CD4-positive, alpha-beta T cell treated with Interleukin-10 for 1 hour (primary cell): ENCODE measurements at regions not wholly inside any gene's neighbourhood (a gene's known extent, or its start where the extent isn't known, plus 50 kb on each side); places are given as distances from the start of the nearest gene placed in this dataset.

Source experiments
- DNase-seq: peaks from one replicate; pipeline ENCODE4 v3.0.0-alpha.2; 2020

- DNase-seq, result no peak
Observed at GRCh38 chr10:43945094-43945730, 296.5 kb upstream of the ZNF32 start.

DNA sequence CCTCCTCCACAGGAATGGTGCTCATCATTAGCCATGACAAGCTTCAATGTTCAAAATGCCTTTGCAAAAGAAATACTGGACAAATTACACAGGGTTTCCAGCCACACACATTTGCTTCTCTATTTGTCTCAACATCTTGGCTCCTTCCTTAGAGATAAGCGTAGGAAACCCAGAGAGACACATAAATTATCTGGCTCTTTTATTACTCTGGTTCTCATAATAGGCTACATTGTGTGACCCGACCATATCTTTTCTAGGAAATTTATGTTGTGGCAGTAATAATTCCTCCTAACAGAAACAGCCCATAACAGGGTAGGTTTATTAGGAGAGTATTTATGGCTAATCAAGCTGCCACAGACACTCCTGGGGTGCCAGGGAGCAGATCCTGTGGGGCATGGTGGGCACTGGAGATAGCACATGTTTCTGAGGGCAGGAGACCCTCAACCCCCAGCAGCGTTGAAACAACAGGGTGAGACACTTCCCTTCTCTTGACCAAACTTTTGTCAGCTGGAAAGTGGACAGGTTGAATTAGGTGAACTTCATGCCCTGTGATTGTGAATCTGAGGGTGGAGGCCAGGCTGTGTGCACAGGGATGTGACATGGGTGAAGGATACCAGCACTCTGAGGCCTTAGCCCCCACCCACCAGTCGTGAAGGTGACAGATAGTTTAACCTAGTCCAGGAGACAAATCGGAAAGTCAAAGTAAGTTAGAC lies 295.9 kb upstream of the ZNF32 start:
- no peak for DNase-seq

DNA sequence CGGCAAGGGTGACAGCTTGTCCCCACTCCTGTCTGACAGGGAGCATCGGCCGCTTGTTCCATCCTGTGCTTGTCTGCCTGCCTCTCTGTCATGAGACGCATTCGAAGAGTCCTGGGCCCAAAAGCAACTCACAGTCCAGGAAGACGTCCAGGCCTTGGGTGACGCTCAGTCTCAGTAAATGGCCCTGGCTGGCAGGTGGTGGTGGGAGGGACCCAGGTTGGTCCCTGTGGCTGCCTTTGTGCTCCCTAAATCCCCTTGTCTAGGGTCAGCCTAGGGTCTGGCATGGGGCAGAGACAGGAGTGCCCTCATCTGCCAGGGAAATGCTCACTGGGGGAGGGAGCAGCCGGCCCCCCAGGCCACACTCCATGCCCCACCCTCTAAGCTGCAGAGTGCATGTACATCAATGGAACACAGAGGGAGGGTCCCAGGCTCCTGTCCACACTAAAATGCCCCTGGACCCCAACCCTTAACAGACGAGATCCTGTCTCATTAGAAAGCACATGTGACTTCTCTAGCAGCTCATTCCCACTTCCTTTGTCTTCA lies 295.2 kb upstream of the ZNF32 start:
- DNase-seq, result no peak

DNA sequence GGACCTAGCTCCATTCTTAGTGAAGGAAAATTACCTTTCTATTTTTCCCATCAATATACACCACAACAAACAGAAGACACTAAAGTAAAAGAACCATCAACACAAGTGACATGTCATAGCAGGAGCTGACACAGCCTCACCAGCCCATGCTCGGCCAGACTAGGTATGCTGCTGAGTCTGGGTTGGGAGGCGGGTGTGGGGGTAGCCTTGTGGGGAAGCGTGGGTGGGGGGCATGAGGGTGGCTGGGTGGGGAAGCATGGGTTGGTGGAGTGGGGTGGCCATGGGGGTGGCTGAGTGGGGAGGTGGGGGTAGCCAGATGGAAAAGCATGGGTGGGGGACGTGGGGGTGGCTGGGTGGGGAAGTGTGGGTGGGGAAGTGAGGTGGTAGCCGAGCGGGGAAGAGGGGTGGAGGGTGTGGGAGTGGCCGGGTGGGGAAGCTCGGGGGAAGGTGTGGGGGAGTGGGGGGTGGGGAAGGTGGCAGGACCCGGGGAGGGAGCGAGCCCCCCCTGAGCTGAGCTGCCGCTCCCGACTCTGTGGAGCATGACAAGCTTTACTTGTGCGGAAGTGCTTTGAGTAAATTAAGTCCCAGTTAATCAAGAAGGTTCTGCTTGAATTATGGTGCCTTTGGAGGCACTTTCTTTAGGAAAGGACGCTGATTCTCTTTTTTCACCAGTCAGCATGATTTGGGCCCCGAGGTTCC lies 294.6 kb upstream of the ZNF32 start:
- no peak for DNase-seq

GRCh38 chr10:43942096-43942850 lies 293.6 kb upstream of the ZNF32 start:
- DNase-seq, result no peak

DNA sequence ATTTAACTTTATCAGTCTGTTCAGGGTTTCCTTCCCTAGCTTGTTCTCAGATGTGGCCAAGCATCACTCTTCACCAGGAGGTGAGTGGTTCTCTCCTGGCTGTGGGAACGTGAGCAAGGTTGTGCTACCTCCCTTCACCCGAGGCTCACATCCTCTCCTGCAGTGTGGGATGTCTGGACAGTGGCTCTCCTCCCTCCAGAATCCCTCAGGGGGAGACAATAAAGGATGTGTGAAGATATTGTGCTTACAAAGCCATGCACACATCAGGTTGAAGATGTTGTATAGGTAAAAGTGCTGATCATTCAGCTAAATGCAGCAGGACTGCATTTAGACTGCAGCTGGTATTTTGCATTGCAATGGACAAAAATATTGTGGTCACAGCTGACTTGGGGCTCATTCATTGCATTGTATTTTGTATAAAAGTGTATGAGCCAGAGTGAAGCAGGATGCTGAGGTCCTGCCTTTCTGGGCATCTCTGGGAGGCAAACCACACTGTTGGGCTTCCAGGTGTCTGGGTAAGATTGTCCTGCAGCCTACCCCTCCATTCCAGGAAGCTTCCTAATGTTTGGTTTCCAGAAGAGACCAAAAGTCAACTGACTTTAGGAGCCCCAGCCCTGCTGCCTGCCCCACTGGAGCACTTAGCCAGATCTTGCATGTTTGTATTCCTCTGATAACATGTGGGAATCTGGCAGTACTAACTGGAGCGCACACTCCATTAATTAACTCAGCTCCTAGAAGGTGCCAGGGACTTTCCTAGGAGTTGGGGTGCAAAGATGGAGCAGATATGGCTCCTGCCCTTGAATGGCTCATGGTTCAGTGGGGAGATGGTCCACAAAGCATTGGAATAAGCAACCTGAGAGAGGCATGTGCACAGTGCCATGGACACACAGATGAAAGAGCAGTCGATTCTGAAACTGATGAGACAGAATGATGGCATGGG lies 292.5 kb upstream of the ZNF32 start:
- DNase-seq, result no peak

- no peak for DNase-seq
Observed at GRCh38 chr10:43939939-43940820, 291.5 kb upstream of the ZNF32 start.

GRCh38 chr10:43939389-43939938 lies 290.8 kb upstream of the ZNF32 start:
- no peak for DNase-seq

GRCh38 chr10:43938810-43939209 lies 290.1 kb upstream of the ZNF32 start:
- DNase-seq, result no peak

GRCh38 chr10:43931308-43931930 lies 282.7 kb upstream of the ZNF32 start:
- no peak for DNase-seq

- no peak for DNase-seq
Observed at GRCh38 chr10:43930777-43931176, 282.1 kb upstream of the ZNF32 start.

GRCh38 chr10:43930243-43930642 lies 281.6 kb upstream of the ZNF32 start:
- no peak for DNase-seq

DNA sequence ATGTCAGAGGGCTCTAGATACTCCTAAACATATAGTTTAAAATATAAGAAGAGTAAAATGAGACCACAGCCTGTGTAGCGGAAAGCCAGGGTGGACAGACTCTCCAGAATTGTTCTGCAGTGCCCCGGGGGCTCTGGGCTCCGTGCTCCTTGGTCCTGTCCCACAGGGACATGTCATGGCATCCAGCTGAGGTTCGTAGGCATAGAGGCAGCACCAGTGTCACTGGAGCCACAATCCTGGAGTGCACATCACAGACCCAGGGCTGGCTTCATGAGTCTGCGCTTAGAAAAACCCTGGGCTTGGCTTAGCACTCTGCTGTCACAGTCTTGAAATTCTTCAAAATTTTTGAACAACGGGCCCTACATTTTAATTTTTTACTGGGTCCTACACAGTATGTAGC lies 280.4 kb upstream of the ZNF32 start:
- no peak for DNase-seq

DNA sequence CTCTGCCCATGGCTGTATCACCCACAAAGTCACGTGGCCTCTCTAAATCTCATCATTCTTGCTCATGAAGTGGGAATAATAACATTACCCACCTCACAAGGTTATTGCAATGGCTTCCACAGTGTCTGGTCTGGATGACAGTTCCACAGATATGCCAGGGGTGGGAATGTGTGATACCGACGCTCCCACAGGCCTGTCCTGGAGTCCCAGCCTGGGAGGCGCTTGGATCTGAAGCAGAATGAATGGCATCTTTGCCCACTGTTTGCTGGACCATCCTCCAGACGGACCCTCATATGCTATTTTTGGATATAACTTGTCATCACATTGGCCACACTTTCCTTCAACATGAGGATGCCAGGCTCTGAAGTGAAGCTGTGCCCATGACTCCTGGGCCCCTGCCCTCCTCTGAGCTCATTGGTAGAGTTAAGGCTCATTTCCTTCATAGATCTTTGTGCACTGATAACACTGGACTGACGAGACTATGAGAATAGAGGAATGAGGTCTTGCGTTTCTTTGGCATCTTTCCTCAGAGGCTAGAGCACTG lies 279.8 kb upstream of the ZNF32 start:
- no peak for DNase-seq

DNA sequence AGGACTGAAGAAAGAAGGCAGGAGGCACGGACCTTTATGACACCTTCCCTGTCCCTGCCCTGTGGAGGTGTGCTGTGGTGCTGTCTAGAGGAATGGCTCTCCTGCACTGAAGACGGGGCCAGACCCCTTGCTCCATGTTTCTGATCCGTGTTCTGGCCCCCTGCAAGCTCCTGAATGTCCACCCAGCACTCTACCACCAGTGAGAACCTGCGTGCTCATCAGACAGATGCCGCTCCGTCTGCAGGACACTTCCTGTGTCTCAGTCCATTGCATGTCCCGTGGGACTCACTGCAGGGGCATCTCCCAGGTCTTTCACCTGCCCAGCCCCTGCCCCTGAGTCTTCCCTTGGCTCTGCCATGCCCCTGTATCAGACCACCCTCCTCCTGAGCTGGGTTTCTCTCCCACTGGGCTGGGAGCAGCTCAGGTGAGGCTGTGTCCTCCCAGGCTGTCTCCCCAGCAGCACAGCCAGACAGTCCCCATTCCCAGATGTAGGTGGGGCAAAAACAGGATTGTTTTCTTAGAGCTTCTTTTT lies 278.3 kb upstream of the ZNF32 start:
- no peak for DNase-seq

DNA sequence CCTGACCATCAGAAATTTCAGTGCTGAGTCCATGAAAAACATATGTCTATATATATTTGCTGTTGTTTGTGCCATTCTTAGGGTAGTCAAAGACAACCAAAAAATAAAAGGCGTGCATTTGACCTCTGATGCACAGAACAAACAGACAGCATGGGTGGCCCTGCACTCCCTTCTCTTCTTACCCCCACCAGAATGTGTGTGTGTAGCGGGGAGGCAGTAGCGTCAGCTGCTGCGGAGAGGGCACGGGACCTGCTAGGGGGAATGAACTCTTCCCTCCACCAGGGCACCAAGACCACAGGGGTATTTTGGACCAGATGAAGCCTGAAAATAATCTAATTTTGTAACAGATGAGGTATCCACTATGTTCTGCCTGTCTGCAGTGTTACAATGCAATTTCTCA lies 277.7 kb upstream of the ZNF32 start:
- DNase-seq, result no peak

DNA sequence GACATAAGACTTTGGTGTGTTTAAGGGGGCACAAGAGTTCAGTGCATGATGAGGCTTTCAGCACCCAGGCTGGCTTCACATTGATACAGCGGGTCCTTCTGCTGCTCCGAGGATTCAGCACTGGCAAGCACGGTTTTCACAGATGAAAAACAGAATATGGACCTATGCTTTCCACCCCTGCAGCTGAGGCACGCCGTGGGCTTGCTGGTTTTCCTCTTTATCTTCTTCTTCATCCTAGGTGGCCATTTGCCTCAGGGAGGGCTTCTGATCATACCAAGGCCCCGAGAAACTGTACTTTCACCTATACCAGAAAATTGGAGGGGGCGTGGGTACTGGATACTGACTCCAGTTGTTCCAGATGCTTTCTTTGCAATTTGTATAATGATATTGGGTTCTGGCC lies 277.1 kb upstream of the ZNF32 start:
- no peak for DNase-seq

DNA sequence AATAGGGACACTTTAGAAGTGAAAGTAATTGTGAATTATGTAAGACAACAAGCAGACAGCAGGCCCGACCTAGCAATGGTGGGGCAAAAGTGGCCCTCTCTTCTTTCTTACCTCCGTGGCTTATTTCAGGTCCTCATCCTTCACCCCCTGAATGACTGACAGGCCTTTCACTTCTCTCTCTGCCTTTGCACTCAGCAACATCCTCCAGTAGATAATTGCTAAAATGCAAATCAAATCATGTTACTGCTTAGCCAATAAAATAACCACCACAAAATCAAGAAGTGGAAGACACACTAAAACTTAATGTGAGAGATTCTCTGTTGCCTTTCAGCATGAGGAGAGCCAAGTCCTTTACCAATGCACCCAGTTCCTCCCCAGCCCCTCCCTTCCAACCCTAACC lies 274.6 kb upstream of the ZNF32 start:
- no peak for DNase-seq
